WTC11 (cell line): ENCODE measurements at regions not wholly inside any gene's neighbourhood (a gene's known extent, or its start where the extent isn't known, plus 50 kb on each side); places are given as distances from the start of the nearest gene placed in this dataset.

Experiments
- ATAC-seq: fragments of 200-7000 bp; cut with Tn5 transposase; 2 replicates; pipeline ENCODE4 v1.10.0; 2021; ENCODE audit warnings: mild to moderate bottlenecking, moderate library complexity
- CTCF ChIA-PET: fragments of 300-600 bp; sonication (Branson Sonifier 250); formaldehyde crosslinking; loops from one replicate; lab custom pipeline; 2021; ENCODE audit warnings: antibody characterized with exemption; lab: Charles Lee
- POLR2A ChIA-PET: fragments of 350-600 bp; sonication (Branson Sonifier 250); formaldehyde crosslinking; loops from one replicate; lab custom pipeline; 2021; ENCODE audit warnings: antibody characterized with exemption; lab: Charles Lee
- DNase-seq: peaks from one replicate; pipeline ENCODE4 v3.0.0; 2021; ENCODE audit warnings: low spot score
- H3K27ac Mint-ChIP-seq: 2 replicates; pipeline ENCODE4 v1.8.0; 2021; ENCODE audit warnings: mixed read lengths
- H3K27me3 Mint-ChIP-seq: 2 replicates; pipeline ENCODE4 v1.8.0; 2021; ENCODE audit warnings: low read depth, mild to moderate bottlenecking, moderate library complexity, mixed read lengths
- H3K36me3 Mint-ChIP-seq: 2 replicates; pipeline ENCODE4 v1.8.0; 2021; ENCODE audit warnings: mixed read lengths
- H3K4me1 Mint-ChIP-seq: 2 replicates; pipeline ENCODE4 v1.8.0; 2022; ENCODE audit warnings: mixed read lengths
- H3K4me3 Mint-ChIP-seq: 2 replicates; pipeline ENCODE4 v1.8.0; 2021; ENCODE audit warnings: mild to moderate bottlenecking, moderate library complexity, mixed read lengths
- H3K9me3 Mint-ChIP-seq: 2 replicates; pipeline ENCODE4 v1.8.0; 2021; ENCODE audit warnings: mixed read lengths
- ATF2 ChIP-seq: sonication (generic); formaldehyde crosslinking; IDR thresholded peaks from 2 replicates; pipeline ENCODE4 v1.8.1; 2022; ENCODE audit warnings: low read depth, missing genetic modification reagents, borderline replicate concordance
- ATF3 ChIP-seq: sonication (generic); formaldehyde crosslinking; conservative IDR thresholded peaks from 2 replicates; pipeline ENCODE4 v1.8.1; 2022; ENCODE audit warnings: mild to moderate bottlenecking, missing genetic modification reagents
- ATF6 ChIP-seq: sonication (generic); formaldehyde crosslinking; IDR thresholded peaks from 2 replicates; pipeline ENCODE4 v1.8.1; 2023; ENCODE audit warnings: mild to moderate bottlenecking, missing genetic modification reagents
- CTCF ChIP-seq: fragments of 200-600 bp; IDR thresholded peaks from 2 replicates; pipeline ENCODE4 v1.8.0; 2022; ENCODE audit warnings: antibody characterized with exemption
- E2F4 ChIP-seq: sonication (generic); formaldehyde crosslinking; IDR thresholded peaks from 2 replicates; pipeline ENCODE4 v1.8.1; 2022; ENCODE audit warnings: low read depth, mild to moderate bottlenecking, moderate library complexity, missing genetic modification reagents, borderline replicate concordance
- FOXK1 ChIP-seq: sonication (generic); formaldehyde crosslinking; IDR thresholded peaks from 2 replicates; pipeline ENCODE4 v1.8.0; 2022; ENCODE audit warnings: mild to moderate bottlenecking, moderate library complexity, missing genetic modification reagents
- IRF1 ChIP-seq: sonication (generic); formaldehyde crosslinking; IDR thresholded peaks from 2 replicates; pipeline ENCODE4 v1.8.0; 2023; ENCODE audit warnings: missing genetic modification reagents
- MYBL2 ChIP-seq: sonication (generic); formaldehyde crosslinking; IDR thresholded peaks from 2 replicates; pipeline ENCODE4 v1.8.1; 2023; ENCODE audit warnings: mild to moderate bottlenecking, moderate library complexity, missing genetic modification reagents
- NFATC4 ChIP-seq: fragments of 250-450 bp; sonication (Bioruptor Pico); IDR thresholded peaks from 2 replicates; pipeline ENCODE4 v1.9.0; 2021; ENCODE audit warnings: mild to moderate bottlenecking
- NFYB ChIP-seq: sonication (generic); formaldehyde crosslinking; conservative IDR thresholded peaks from 2 replicates; pipeline ENCODE4 v1.8.0; 2022; ENCODE audit warnings: low read depth, missing genetic modification reagents
- NR3C1 ChIP-seq: sonication (generic); formaldehyde crosslinking; conservative IDR thresholded peaks from 2 replicates; pipeline ENCODE4 v1.8.1; 2023; ENCODE audit warnings: low read depth, mild to moderate bottlenecking, missing genetic modification reagents
- STAT6 ChIP-seq: sonication (generic); formaldehyde crosslinking; conservative IDR thresholded peaks from 2 replicates; pipeline ENCODE4 v1.8.1; 2023; ENCODE audit warnings: mild to moderate bottlenecking, low read depth, missing genetic modification reagents, moderate library complexity
- TCF7 ChIP-seq: sonication (generic); formaldehyde crosslinking; IDR thresholded peaks from 2 replicates; pipeline ENCODE4 v1.8.0; 2022; ENCODE audit warnings: mild to moderate bottlenecking, low read depth, missing genetic modification reagents, moderate library complexity
- TP53 ChIP-seq: sonication (generic); formaldehyde crosslinking; IDR thresholded peaks from 2 replicates; pipeline ENCODE4 v1.8.1; 2023; ENCODE audit warnings: mild to moderate bottlenecking, missing genetic modification reagents
- USF1 ChIP-seq: sonication (generic); formaldehyde crosslinking; IDR thresholded peaks from 2 replicates; pipeline ENCODE4 v1.8.0; 2022; ENCODE audit warnings: mild to moderate bottlenecking, missing genetic modification reagents
- USF2 ChIP-seq: sonication (generic); formaldehyde crosslinking; IDR thresholded peaks from 2 replicates; pipeline ENCODE4 v1.8.1; 2023; ENCODE audit warnings: mild to moderate bottlenecking, missing genetic modification reagents, moderate library complexity
- ZBTB21 ChIP-seq: sonication (generic); formaldehyde crosslinking; IDR thresholded peaks from 2 replicates; pipeline ENCODE4 v1.8.1; 2023; ENCODE audit warnings: mild to moderate bottlenecking, missing genetic modification reagents, borderline replicate concordance
- ZNF232 ChIP-seq: sonication (generic); formaldehyde crosslinking; IDR thresholded peaks from 2 replicates; pipeline ENCODE4 v1.8.0; 2022; ENCODE audit warnings: mild to moderate bottlenecking, missing genetic modification reagents
- ZNF396 ChIP-seq: fragments of 250-450 bp; sonication (Bioruptor Pico); IDR thresholded peaks from 2 replicates; pipeline ENCODE4 v1.8.0; 2021; ENCODE audit warnings: mild to moderate bottlenecking, moderate library complexity, borderline replicate concordance

- Mint-ChIP-seq H3K27ac (no peak overlapping the region), H3K4me1 (peaks cover 16% of the 10 kb centered on the region), H3K4me3 (no peak overlapping the region)
- POLR2A ChIA-PET, result no interaction called here
- no peak for DNase-seq
- no peak for ATAC-seq
- TF ChIP-seq IRF1 (no peak), USF1 (no peak), USF2 (CRISPR knock-in tag) (no peak), ZNF396 (CRISPR knock-in tag) (no peak), NR3C1 (CRISPR knock-in tag) (no peak), FOXK1 (CRISPR knock-in tag) (no peak), NFATC4 (no peak), TCF7 (no peak), E2F4 (no peak), CTCF (no peak), ATF2 (CRISPR knock-in tag) (no peak), NFYB (no peak), TP53 (CRISPR knock-in tag) (no peak), ATF6 (CRISPR knock-in tag) (no peak), ZNF232 (CRISPR knock-in tag) (no peak), MYBL2 (CRISPR knock-in tag) (no peak), ATF3 (no peak), ZBTB21 (no peak), STAT6 (no peak)
- TF ChIP-seq, all 79 proteins: peak for 0
- H3K27me3 Mint-ChIP-seq, result peaks cover 4% of the 10 kb centered on the region
- CTCF ChIA-PET, result no interaction called here
- H3K9me3 Mint-ChIP-seq, result peaks cover 8% of the 10 kb centered on the region; the same call in 1 of the 2 replicates
- H3K36me3 Mint-ChIP-seq, result no peaks in the 10 kb centered on the region
Observed at GRCh38 chr7:24051651-24052050, 232.3 kb upstream of the NPY start.
